Mucosa of gallbladder (tissue), 1 donor: ENCODE measurements at regions not wholly inside any gene's neighbourhood (a gene's known extent, or its start where the extent isn't known, plus 50 kb on each side); places are given as distances from the start of the nearest gene placed in this dataset.

Experiments
- DNase-seq: peaks from one replicate; pipeline ENCODE4 v3.0.0-alpha.2; 2020; ENCODE audit warnings: low spot score
- donor health status: DM: no; HTN: no; CAD: no.

DNA sequence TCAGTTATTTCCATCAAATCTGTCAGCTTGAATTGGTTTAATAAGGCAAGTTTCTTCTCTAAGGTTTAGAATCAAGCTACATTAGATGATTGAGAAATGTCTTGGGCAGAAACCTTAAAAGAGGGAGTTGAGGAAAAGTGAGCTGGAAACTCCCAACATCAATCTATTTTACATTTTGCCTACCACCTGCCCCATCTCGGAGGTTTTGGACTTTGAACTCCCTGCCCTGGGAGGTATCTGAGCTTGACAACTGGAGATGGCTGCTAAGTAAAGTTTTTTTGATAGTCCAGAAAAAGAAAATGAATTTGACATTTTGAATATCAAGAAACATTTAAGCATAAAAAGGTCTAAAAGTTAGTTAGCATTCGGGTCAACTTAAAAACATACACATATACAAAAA is 234.2 kb downstream of the NFKBIZ start:
- DNase-seq = no peak

DNA sequence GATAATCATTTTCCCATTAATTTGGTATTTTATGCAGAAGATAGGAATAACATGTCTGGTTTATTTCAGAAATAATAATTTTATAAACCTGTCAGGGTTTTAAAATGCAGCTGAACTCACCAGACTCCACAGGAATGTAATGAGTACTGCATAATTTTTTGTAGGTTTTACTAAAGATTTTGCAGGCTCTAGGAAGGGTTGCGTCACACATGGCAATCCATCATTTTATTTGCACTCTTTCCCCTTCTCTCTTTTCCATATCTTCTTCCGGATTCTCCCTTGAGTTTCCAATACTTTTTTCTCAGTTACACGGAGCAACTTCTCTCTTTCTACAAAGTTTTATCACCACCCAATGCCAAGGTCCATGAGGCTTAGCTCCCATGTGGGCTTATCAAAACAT is 234.7 kb downstream of the NFKBIZ start:
- no peak for DNase-seq

DNA sequence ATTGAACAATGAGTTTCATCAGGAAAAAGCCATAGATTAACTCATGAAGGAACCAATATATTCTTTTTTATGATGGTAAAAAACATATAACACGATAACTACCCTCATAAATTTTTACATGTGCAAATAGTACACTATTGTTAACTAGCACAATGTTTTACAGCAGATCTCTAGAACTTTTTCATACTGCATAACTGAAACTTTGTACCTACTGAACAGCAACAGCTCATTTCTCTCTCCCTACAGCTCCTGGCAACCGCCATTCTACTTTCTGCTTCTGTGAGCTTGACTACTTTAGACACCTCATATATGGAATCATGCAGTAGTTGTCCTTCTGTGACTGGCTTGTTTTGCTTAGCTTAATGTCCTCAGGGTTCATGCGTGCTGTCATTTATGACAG is 235.4 kb downstream of the NFKBIZ start:
- DNase-seq = no peak

DNA sequence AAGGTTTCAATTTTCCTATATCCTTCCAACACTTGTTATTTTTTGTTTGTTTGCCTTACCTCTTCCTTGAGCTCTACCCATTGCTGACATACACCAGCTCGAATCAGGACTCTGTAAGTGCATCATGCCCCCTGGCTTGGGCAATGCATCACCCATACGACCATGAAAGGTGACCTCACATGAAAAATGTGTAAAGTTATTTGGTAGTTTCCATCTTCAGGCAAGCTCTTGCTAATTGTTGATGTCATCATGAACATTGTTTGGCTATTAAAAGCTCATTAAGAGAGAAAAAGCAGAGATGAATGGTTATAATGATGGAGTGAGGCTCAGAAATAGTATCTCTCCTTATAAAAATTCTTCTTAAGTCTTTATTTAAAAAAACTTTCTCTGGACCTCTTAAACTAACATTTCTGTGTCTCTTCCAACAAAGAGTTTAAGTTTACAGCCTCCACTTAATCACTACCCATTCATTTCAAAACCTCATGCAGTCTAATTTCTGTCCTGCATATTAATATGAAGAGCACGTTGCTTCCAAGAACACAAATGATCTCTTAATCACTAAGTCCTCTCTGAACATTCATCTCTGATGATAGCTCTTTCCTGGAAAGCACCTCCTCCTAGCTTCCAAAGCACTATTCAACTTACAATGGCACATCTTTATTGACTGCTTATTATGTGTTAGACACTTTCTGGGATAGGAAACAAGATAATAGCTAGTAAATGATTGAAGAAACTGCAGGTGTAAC is 236.3 kb downstream of the NFKBIZ start:
- DNase-seq = no peak

DNA sequence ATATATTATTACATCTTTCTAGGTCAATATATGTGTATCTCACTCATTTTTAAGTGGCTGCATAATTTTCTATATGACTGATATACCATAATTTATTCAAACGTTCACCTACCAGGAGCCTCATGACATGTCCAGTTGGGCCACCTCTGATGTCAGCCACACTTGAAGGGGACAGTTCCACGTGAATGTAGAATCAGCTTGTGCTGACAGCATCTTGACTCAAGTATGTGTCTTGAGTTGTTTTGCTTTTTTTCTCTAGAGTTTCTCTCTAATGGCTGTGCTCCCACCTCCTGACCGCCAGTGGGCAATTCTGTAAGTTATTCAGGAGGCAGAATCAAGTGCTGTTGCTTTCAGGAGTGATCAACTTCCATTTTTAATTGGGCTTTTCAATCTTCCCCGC is 237.9 kb downstream of the NFKBIZ start:
- no peak for DNase-seq

DNA sequence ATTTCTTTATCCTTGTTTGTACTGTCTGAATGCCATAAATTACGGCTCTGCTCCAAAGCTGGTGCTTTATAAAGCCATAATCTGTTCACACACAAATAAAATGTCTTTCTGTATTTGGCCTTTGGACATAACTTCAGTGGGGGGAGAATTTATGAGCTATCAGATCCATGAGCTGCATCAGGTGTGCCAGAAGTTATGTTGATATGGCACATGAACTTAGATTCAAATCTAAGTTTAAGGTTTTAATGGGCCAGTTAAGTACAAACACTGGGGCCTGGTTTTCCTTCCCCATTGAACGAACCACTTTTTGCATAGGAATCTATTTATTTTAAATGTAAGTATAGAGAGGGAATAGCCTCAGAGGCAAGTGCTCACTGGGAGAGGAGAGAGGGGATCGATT is 239.9 kb downstream of the NFKBIZ start:
- DNase-seq = no peak

DNA sequence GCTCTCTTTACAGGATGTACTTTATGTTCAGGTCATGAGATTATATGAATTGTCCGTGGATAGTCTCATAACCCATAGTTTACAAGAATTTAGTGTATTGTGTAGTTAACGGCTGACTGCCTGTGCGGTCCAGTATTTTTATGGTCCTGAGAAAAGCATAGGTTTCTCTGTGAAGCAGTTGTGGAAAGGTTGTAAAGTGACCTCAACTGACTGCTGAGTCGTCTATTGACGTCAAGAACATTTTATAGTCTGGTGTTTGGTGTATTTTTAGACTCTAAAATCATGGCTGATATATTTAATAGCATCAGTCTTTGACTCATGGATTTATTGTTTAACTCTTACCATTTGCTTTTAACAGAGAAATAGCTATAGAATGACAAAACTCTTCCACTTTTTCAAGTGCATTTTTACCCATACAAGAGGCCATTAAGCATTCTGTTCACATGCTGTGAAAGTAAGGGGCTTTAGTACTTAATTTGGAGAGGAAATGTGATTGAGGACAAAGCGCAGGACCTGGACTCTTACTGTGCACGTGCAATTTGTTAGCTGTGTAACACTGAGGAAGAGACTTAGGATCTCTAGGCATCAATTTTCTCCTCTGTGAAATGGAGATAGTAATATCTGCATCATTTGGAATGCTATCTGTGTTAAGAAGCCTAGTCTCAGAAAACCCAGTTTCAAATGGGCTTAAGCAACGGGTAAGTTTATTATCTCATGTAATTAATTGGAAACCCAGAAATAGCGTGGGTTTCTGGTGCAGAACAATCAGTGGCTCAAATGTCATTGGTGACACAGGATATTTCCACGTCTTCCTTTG is 240.8 kb downstream of the NFKBIZ start:
- no peak for DNase-seq

DNA sequence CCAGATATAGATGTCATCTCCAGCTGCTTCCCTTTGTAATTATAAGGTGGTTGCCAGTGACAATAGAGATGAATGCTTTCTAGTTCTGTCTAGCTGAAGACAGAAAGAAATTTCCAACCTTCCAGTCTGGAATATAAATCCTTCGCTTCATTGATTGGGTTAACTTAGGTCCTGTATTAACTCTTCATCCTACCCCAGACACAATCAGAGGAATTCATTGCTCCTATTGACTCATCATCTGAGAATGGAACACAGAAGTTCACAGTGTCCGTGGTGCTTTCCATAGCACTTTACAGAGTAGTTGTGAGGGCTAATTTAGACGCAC is 241.4 kb downstream of the NFKBIZ start:
- DNase-seq = no peak

DNA sequence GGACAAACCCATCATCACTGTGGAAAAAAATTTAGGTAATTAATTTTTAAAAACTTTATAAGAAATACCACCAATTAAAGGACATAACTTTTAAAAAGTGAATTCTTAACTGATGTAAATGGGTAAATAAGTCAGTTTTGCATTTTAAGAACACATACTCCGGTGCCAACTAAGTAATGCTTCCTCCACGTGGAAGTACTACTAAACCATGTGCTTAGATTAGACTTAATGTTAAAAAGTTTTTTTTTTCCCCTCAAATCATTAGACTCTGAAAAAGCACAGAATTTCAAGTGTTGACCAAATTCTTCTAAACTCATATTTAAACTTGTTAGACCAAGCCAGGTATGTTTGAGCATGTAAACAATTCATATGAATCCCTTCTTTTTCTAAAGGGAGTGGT is 242.0 kb downstream of the NFKBIZ start:
- no peak for DNase-seq

DNA sequence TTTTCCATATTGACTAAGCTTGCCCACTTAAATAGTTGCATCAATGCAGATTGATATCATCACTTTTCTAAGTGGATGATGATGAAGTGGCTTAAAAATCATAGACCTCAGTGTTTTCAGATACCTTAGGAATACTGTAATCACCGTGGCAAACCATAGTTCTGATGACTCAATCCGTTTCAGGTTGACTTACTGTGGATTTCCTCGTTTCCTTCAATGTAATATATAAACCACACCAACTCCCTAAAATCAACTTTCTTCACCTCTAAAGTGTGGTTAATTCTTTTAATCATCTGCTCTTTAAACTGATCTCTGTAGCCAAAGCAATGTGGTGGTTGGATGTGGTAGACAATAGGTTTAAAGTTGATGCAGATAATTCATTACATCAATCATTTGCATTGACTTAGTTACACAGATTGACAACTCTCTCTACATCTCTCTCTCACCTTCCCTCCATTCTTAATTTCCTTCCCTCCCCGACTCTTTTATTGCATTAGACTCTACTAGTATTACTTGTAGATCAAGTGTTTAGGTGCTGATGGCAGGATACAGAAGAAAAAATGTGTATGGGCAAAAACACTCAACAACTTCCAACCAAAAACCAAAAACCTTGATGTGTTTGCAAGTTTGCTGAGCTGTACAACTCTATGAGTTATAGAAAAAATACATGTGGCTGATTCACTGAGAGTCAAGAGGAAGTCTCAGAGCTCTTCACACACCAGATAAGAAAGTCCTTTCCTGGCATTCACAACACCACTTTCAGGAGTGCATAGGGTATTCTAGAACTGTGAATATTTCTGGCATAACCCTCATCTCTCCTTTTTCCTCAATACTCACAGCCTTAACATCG is 243.5 kb downstream of the NFKBIZ start:
- DNase-seq = no peak

DNA sequence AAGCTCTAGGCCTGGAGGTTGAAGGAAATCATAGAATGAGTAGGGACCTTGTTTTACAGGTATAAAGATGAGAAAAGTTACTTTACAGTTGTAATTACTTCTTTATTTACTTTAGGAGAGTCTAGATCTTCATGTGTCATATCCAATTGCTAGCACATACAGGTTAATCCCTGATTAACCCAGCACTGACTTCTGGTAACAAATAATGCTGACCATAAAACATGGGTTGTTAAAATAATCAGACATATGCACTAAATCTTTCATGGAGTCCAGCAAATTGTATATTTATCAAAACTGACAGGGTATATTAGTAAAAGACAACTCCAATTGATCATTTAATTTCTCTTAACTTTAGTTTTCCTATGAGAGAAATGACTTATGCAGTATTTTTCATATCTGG is 245.2 kb downstream of the NFKBIZ start:
- no peak for DNase-seq

DNA sequence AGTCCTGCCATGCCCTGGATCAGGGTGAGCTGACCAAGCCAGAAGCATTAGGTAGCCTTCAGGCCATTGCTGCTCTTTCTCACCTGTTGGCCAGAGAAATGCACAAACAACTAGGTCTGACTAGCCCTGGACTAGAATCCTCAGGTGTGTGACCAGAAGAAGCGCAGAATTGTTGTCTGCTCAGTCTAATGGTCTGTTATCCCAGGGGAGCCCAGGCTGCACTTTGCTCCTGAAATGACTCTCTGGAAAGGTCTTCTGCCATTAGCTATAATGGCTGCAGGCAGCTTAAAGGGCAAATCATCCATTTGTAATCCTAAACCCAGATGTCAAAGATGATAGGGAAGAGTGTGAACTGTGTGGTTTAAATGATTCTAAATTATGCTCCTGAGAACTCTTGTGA is 246.1 kb downstream of the NFKBIZ start:
- no peak for DNase-seq

DNA sequence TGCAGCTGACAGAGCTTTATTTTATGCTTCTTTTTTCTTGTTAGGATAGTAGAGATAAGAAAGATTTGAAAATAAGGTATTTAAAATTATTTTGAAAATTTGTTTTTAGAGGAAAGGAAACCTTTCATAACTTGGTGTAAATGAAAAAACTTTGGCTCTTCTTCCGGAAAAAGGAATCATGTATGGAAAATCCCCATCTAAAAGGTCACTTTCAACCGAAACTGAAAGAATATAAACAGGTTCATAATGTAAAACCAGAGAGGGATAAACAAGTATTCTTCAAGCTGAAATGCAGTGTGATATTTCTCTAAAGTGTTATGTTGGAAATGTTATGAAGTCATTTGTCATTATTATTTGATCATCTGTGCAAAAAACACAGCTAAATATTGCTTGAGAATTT is 246.8 kb downstream of the NFKBIZ start:
- no peak for DNase-seq

DNA sequence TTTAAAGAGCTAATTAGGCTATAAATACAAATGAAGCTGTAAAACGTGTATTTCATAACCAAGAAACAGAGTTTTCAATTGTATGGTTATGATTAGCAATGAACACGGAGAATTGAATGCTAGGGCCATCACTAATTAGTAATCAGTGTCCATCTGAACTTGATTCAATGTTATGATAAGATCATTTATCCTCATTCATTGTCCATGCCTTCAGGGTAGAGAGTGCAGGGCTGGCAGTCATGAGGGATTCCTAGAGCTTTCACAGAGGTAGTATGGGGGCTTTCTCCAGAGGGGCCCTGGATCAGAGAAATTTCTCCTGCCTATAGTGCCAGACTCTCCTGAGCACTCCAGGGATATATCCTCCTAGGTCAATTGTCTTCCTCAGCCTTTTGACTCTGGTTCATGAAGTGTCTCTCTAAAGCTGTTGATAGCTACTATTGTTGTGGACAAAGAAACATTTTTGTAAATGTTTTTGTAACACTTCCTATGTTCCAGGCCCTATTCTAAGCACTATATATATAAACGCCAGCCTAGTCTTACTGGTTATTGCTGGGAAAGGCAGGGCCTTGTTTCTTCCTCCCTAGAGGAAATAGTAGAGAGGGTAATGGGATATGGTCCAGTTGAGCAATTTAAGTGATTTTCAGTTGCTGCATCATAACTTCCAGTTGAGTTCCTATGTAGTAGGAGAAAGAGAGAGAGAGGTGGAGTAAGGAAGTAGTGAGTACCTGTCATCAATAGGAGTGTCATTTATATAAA is 249.0 kb downstream of the NFKBIZ start:
- no peak for DNase-seq

DNA sequence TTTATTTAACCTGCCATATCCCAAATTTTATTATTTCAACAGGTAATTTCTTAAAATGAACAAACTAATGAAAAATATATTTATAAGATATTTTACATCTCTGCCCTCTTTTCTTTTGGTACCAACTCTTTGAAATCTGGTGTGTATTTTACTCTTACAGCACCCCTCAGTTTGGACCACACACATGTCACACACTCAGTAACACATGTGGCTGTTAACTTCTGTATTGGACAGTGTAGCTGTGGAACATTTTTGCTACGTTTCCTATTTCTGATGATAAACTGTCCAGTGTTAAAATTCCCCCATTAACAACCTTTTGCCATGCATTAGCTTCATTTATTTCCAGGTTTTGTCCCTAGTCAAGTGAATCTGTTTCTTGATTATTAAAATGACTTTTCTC is 250.6 kb downstream of the NFKBIZ start:
- DNase-seq = no peak

DNA sequence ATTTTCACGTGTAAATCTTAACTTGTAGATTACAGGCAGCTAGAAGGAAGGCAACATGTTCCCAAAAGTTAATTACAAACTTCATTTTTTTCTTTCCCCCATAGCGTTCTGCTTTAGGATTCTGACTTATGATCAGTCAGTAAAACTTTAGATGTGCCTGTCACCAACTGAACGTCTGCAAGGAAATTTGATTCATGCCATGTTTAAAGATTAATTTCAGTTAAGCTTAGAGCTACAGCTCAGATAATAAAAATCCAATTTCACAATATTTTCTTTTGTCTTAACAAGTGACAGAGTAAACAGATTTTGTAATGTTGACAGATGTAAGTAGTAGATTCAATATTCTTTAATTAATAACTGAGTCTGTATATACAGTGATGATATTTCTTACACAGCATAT is 253.1 kb downstream of the NFKBIZ start:
- DNase-seq = no peak

DNA sequence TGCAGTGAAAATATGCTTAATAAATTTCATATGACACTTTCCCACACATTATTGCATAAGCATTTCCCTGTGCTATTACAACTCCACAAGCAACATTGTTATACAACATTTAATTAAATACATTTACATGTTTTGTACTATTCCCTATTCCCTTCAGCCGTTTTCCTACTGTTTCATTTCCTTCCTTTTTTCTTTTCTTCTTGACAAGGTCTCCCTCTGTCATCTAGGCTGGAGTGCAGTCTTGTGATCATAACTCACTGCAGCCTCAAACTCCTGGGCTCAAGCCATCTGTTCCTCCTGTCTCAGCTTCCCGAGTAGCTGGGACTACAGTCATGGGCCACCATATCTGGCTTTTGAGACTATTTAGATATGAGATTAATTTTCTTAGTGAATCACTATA is 254.7 kb downstream of the NFKBIZ start:
- DNase-seq = no peak

DNA sequence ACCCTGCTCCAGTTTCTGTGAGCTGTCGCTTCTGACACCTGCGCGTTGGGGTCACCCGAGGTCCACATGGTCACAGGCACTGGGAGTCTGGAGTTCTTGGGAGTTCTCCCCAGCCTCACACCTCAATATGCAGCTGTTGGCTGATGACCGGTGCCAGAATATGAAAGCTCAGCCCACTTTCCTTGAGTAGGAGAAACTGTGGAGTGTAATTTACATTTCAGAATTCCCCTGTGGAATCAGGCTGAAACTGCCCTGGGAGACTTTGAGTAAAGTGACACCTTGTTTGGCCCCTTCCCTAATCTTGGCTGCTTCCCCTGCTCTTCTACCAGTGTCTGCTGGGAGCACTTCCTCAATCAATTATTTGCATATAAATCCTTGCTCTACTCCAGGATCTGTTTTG is 255.9 kb downstream of the NFKBIZ start:
- no peak for DNase-seq

DNA sequence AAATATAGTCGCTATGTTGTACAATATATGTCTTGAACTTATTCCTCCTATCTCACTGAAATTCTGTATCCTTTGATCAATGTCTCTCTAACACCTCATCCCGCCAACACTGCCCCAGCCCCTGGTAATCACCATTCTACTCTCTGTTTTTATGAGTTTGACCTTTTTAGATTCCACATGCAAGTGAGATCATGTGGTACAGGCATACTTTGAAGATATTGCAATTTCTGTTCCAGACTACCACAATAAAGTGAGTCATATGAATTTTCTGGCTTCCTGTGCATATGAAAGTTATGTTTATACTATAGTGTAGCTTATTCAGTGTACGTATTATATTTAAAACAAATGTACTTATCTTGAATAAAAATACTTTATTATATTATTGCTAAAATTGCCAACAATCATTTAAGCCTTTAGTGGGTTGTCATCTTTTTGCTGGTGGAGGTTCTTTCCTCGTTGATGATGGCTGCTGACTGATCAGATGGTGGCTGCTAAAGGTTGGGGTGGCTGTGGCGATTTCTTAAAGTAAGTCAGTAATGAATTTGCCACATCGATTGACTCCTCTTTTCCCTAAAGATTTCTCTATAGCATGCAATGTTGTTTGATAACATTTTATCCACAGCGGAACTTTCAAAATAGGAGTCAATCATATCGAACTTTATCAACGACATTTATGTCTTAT is 257.2 kb downstream of the NFKBIZ start:
- DNase-seq = no peak

DNA sequence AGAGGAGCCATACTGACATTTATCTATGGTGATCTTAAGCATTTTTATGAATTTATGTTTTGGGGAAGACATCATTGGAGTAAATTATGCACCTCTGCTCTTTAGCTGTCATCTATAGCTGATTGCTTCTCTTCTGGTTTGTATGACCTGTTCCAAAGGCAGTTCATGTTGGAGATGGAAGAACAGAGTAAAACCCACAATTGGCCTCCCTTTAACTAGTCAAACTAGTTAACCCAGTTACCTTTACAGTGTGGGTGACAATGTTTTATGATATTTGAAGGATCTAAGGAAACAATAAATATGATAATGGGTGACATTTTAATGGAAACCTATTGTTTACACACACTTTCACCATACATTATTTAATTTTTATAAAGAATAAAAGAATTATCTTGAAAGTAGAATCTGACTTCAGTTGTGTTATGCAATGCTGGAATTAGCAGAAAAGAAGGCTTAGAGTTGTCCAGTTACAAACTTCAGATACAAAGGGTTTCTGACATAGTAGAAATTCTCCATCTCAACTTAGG is 263.5 kb downstream of the NFKBIZ start:
- DNase-seq = no peak

DNA sequence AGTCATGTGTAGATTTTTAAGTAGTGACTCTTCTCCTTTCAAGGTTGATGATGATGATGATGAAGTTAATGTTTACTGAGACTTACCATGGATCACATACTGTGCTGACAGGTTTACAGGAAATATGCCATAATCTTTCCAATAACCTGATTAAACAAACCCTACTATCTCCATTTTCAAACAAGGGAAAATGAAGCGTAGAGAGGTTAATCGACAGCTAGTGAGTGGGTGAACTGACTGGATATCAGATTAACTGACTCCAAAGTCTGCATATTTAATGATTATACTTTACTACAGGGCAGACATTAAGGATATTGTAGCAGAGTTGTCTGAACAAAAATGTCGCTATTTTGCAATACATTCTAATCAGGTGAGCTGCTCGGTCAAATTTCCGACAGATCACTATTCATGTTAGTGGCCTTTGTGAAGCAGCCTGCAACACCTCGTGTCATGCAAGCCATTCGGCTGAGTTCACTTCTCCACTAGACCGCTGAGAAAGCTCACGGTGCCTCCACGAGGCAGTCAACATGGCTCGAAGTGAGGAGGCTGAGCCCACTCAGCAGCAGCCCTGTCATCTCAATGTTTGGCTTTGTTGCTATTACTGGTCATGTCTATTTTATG is 264.2 kb downstream of the NFKBIZ start:
- DNase-seq = peak; percentile 62
